H9 (cell line): ENCODE measurements at regions not wholly inside any gene's neighbourhood (a gene's known extent, or its start where the extent isn't known, plus 50 kb on each side); places are given as distances from the start of the nearest gene placed in this dataset.

Experiments used
- DNase-seq: peaks from one replicate; pipeline ENCODE4 v3.0.0-alpha.2; 2017
- H2AFZ ChIP-seq: one replicate; pipeline ENCODE4 v1.6.1; 2013; ENCODE audit warnings: mild to moderate bottlenecking, low read length, control low read depth, moderate library complexity
- H2AK5ac ChIP-seq: 2 replicates; pipeline ENCODE4 v1.6.1; 2013; ENCODE audit warnings: low read length, control low read depth, mixed read lengths; ENCODE audit not compliant: insufficient read length
- H2BK120ac ChIP-seq: one replicate; pipeline ENCODE4 v1.6.1; 2013; ENCODE audit warnings: low read depth, mild to moderate bottlenecking, low read length, control low read depth, inconsistent platforms; ENCODE audit not compliant: poor library complexity, severe bottlenecking
- H2BK12ac ChIP-seq: 2 replicates; pipeline ENCODE4 v1.6.1; 2013; ENCODE audit warnings: low read length, control low read depth, mixed read lengths, low read depth; ENCODE audit not compliant: insufficient read length
- H2BK15ac ChIP-seq: 2 replicates; pipeline ENCODE4 v1.6.1; 2013; ENCODE audit warnings: low read depth, low read length, control low read depth
- H2BK20ac ChIP-seq: one replicate; pipeline ENCODE4 v1.6.1; 2013; ENCODE audit warnings: low read depth, mild to moderate bottlenecking, low read length, control low read depth, inconsistent platforms; ENCODE audit not compliant: poor library complexity, severe bottlenecking
- H2BK5ac ChIP-seq: 2 replicates; pipeline ENCODE4 v1.6.1; 2013; ENCODE audit warnings: low read length, control low read depth, mixed read lengths; ENCODE audit not compliant: insufficient read length
- H3K14ac ChIP-seq: 2 replicates; pipeline ENCODE4 v1.6.1; 2013; ENCODE audit warnings: low read length, control low read depth; ENCODE audit not compliant: insufficient read depth
- H3K18ac ChIP-seq: 2 replicates; pipeline ENCODE4 v1.6.1; 2013; ENCODE audit warnings: low read depth, mild to moderate bottlenecking, mixed read lengths, low read length, control low read depth; ENCODE audit not compliant: insufficient read length
- H3K23ac ChIP-seq: 2 replicates; pipeline ENCODE4 v1.6.1; 2013; ENCODE audit warnings: low read length, control low read depth, mixed read lengths, low read depth; ENCODE audit not compliant: insufficient read length
- H3K23me2 ChIP-seq: 2 replicates; pipeline ENCODE4 v1.6.1; 2013; ENCODE audit warnings: low read depth, mild to moderate bottlenecking, mixed read lengths, low read length, control low read depth; ENCODE audit not compliant: insufficient read length, poor library complexity, severe bottlenecking
- H3K27ac ChIP-seq: 2 replicates; pipeline ENCODE4 v1.5.1; 2013; ENCODE audit warnings: low read length, control low read depth, mixed read lengths, low read depth; ENCODE audit not compliant: insufficient read length
- H3K27me3 ChIP-seq: 2 replicates; pipeline ENCODE4 v1.6.1; 2013; ENCODE audit warnings: low read length, control low read depth, inconsistent platforms; ENCODE audit not compliant: insufficient read depth
- H3K4ac ChIP-seq: 2 replicates; pipeline ENCODE4 v1.6.1; 2013; ENCODE audit warnings: low read depth, mild to moderate bottlenecking, control low read depth, inconsistent platforms, low read length, moderate library complexity
- H3K4me1 ChIP-seq: 2 replicates; pipeline ENCODE4 v1.6.1; 2013; ENCODE audit warnings: low read length, control low read depth, inconsistent platforms; ENCODE audit not compliant: insufficient read depth
- H3K4me2 ChIP-seq: 2 replicates; pipeline ENCODE4 v1.6.1; 2013; ENCODE audit warnings: low read length, control low read depth, mixed read lengths; ENCODE audit not compliant: insufficient read length, insufficient read depth
- H3K56ac ChIP-seq: 2 replicates; pipeline ENCODE4 v1.6.1; 2013; ENCODE audit warnings: low read depth, mild to moderate bottlenecking, mixed read lengths, low read length, control low read depth; ENCODE audit not compliant: insufficient read length
- H3K79me1 ChIP-seq: 2 replicates; pipeline ENCODE4 v1.6.1; 2013; ENCODE audit warnings: low read depth, mild to moderate bottlenecking, moderate library complexity, low read length, control low read depth, inconsistent platforms; ENCODE audit not compliant: insufficient read depth, poor library complexity, severe bottlenecking
- H3K79me2 ChIP-seq: 2 replicates; pipeline ENCODE4 v1.6.1; 2013; ENCODE audit warnings: low read length, control low read depth, inconsistent platforms; ENCODE audit not compliant: insufficient read depth
- H3K9ac ChIP-seq: 2 replicates; pipeline ENCODE4 v1.6.1; 2013; ENCODE audit warnings: low read length, control low read depth, mixed read lengths; ENCODE audit not compliant: insufficient read length; ENCODE audit errors: extremely low read depth
- H3K9me3 ChIP-seq: one replicate; pipeline ENCODE4 v1.6.1; 2013; ENCODE audit warnings: low read depth, low read length, inconsistent platforms; ENCODE audit not compliant: control insufficient read depth
- H3T11ph ChIP-seq: one replicate; pipeline ENCODE4 v1.6.1; 2013; ENCODE audit warnings: mild to moderate bottlenecking, low read length, control low read depth, inconsistent platforms
- H4K20me1 ChIP-seq: one replicate; pipeline ENCODE4 v1.6.1; 2013; ENCODE audit not compliant: control insufficient read depth, insufficient read length, insufficient read depth
- H4K5ac ChIP-seq: 2 replicates; pipeline ENCODE4 v1.6.1; 2013; ENCODE audit warnings: low read depth, mild to moderate bottlenecking, mixed read lengths, low read length, control low read depth; ENCODE audit not compliant: insufficient read length
- H4K8ac ChIP-seq: replicated peaks from 2 replicates; pipeline ENCODE4 v1.6.1; 2013; ENCODE audit warnings: low read length, control low read depth, mixed read lengths, low read depth; ENCODE audit not compliant: insufficient read length
- H4K91ac ChIP-seq: 2 replicates; pipeline ENCODE4 v1.6.1; 2013; ENCODE audit warnings: low read depth, mild to moderate bottlenecking, moderate library complexity, mixed read lengths, low read length, control low read depth; ENCODE audit not compliant: insufficient read length
- H3K27ac Mint-ChIP-seq, 3 experiments: 2 replicates in 2 of 3; 3 replicates in 1 of 3; pipeline ENCODE4 v1.8.0; 2020 to 2021; ENCODE audit warnings: mixed read lengths in 3 of 3, mild to moderate bottlenecking in 1 of 3, moderate library complexity in 1 of 3
- H3K27me3 Mint-ChIP-seq: 2 replicates; pipeline ENCODE4 v1.8.0; 2021; ENCODE audit warnings: low read depth, mild to moderate bottlenecking, moderate library complexity, mixed read lengths
- H3K36me3 Mint-ChIP-seq, 3 experiments: 2 replicates in 2 of 3; 3 replicates in 1 of 3; pipeline ENCODE4 v1.8.0; 2020 to 2021; ENCODE audit warnings: low read depth in 3 of 3, mixed read lengths in 3 of 3; ENCODE audit not compliant: insufficient read depth in 1 of 3
- H3K4me1 Mint-ChIP-seq, 2 experiments: 2 replicates each; pipeline ENCODE4 v1.8.0; 2020; ENCODE audit warnings: mixed read lengths in 2 of 2
- H3K4me3 Mint-ChIP-seq, 2 experiments: 2 replicates in 1 of 2; 3 replicates in 1 of 2; pipeline ENCODE4 v1.8.0; 2020 to 2021; ENCODE audit warnings: mild to moderate bottlenecking in 2 of 2, mixed read lengths in 2 of 2, moderate library complexity in 1 of 2
- H3K9me3 Mint-ChIP-seq, 2 experiments: 2 replicates in 1 of 2; 3 replicates in 1 of 2; pipeline ENCODE4 v1.8.0; 2020; ENCODE audit warnings: mild to moderate bottlenecking in 2 of 2, mixed read lengths in 2 of 2, moderate library complexity in 1 of 2
- CTCF ChIP-seq: fragments of 200-600 bp; sonication (generic); conservative IDR thresholded peaks from 3 replicates; pipeline ENCODE4 v1.8.0; 2021; ENCODE audit warnings: antibody characterized with exemption, mild to moderate bottlenecking
- WGBS: extraction: QIAGEN DNeasy Blood & Tissue Kit; methylation state at CpG from one replicate; pipeline ENCODE4 v1.1.7; 2013; ENCODE audit warnings: missing lambda C conversion rate, low lambda C conversion rate, mixed read lengths; ENCODE audit not compliant: insufficient read length; ENCODE audit errors: extremely low coverage; 5-methylcytosine and 5-hydroxymethylcytosine counted together

GRCh38 chr22:34608106-34608505 is 457.9 kb upstream of the ISX start:
- no peak overlapping the region for H3K4me3 Mint-ChIP-seq

More at GRCh38 chr22:34608106-34608505, 457.9 kb upstream of the ISX start:
- H3K9ac ChIP-seq, result no peak overlapping the region
- no peak overlapping the region for H3K4ac ChIP-seq
- no peaks in the 10 kb centered on the region for H3K27me3 ChIP-seq
- H4K8ac ChIP-seq, result no peak overlapping the region
- no peak overlapping the region for H2BK12ac ChIP-seq
- H3K4me2 ChIP-seq, result no peak overlapping the region
- H3K79me2 ChIP-seq, result no peaks in the 10 kb centered on the region
- H3K18ac ChIP-seq, result no peak overlapping the region
- no peak overlapping the region for H3K14ac ChIP-seq
- H4K91ac ChIP-seq, result no peak overlapping the region
- H3K27ac Mint-ChIP-seq, result no peak overlapping the region
- peaks cover 1% of the 10 kb centered on the region; the same call in 1 of the 2 replicates for H3K27me3 Mint-ChIP-seq
- H2BK120ac ChIP-seq, result no peak overlapping the region
- no peak overlapping the region for H3K23ac ChIP-seq
- H3T11ph ChIP-seq, result no peak overlapping the region
- H3K23me2 ChIP-seq, result no peaks in the 10 kb centered on the region
- no peaks in the 10 kb centered on the region for H3K9me3 ChIP-seq
- H3K56ac ChIP-seq, result no peak overlapping the region
- H2AFZ ChIP-seq, result no peak overlapping the region
- no peak overlapping the region for H2BK15ac ChIP-seq
- no peaks in the 10 kb centered on the region for H3K4me1 ChIP-seq
- H3K79me1 ChIP-seq, result no peaks in the 10 kb centered on the region
- DNase-seq, result no peak
- H3K27ac ChIP-seq, result no peak overlapping the region
- no peak for TF ChIP-seq CTCF
- H2BK5ac ChIP-seq, result no peak overlapping the region
- no CpG with 5 or more reads among the region's 5 CpGs for WGBS
- no peaks in the 10 kb centered on the region for H4K20me1 ChIP-seq
- no peak overlapping the region for H2BK20ac ChIP-seq
- no peak overlapping the region for H4K5ac ChIP-seq
- peaks cover 0 to 5% (median 4%) of the 10 kb centered on the region in 3 experiments; a peak in 3 of 7 replicates for H3K36me3 Mint-ChIP-seq
- H3K9me3 Mint-ChIP-seq, result peaks cover 8 to 10% of the 10 kb centered on the region in 2 experiments; a peak in 3 of 5 replicates
- H2AK5ac ChIP-seq, result no peak overlapping the region
- H3K4me1 Mint-ChIP-seq, result no peaks in the 10 kb centered on the region
